Gastrocnemius medialis (tissue), 4 donors: ENCODE measurements at regions not wholly inside any gene's neighbourhood (a gene's known extent, or its start where the extent isn't known, plus 50 kb on each side); places are given as distances from the start of the nearest gene placed in this dataset.

Experiments used
- CTCF ChIP-seq, 5 experiments: fragments of 450-650 bp in 3 of 5; fragments of 200-600 bp in 2 of 5; sonication (generic) in 2 of 5; IDR thresholded peaks in 4 of 5; conservative IDR thresholded peaks in 1 of 5; 1 replicate in 4 of 5; 2 replicates in 1 of 5; pipeline ENCODE4 v1.5.1; 2016 to 2019; ENCODE audit warnings: antibody characterized with exemption in 5 of 5, mild to moderate bottlenecking in 3 of 5, moderate library complexity in 3 of 5
- POLR2A ChIP-seq, 2 donors: fragments of 450-650 bp; IDR thresholded peaks; one replicate each; pipeline ENCODE4 v1.6.1; 2017; ENCODE audit warnings: antibody characterized with exemption in 2 of 2, mild to moderate bottlenecking in 2 of 2, moderate library complexity in 2 of 2

GRCh38 chr11:92812841-92813240 lies 156.6 kb upstream of the MTNR1B start:
- TF ChIP-seq POLR2A (IDR thresholded peaks at IDR 0.05) (no peak), CTCF (IDR thresholded peaks at IDR 0.05 in 4 of 5, conservative IDR thresholded peaks at IDR 0.05 in 1 of 5) (no peak)
